Stimulated activated CD4-positive, alpha-beta T cell treated with anti-CD3 and anti-CD28 coated beads, Interleukin-12 subunit alpha, Interleukin-12 subunit beta, amount 100 ng/mL, for 48 hours (primary cell): ENCODE measurements at regions not wholly inside any gene's neighbourhood (a gene's known extent, or its start where the extent isn't known, plus 50 kb on each side); places are given as distances from the start of the nearest gene placed in this dataset.

Source experiments
- DNase-seq, 3 donors: peaks; one replicate each; pipeline ENCODE4 v3.0.0-alpha.2; 2020; ENCODE audit warnings: low read depth in 2 of 3, low spot score in 1 of 3

DNA sequence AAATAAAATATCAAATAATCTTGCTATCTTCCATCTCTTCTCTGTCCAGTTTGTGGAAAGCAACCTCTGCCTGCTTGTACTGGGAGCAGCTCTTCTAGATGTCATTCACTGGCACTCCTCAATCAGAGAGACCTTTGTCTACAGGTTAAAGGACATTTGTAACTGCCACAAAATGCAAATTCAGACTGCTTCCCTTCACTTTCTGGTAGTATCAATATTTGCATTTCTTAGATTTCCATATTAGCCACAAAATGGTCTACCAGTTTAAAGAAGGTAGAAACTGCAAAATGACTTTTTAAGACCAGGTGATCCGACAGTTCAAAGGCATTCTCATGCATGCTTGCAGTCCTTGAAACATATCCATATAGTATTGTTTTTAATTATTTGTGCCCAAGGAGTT is 51.7 kb upstream of the RCN1 start:
- no peak for DNase-seq

DNA sequence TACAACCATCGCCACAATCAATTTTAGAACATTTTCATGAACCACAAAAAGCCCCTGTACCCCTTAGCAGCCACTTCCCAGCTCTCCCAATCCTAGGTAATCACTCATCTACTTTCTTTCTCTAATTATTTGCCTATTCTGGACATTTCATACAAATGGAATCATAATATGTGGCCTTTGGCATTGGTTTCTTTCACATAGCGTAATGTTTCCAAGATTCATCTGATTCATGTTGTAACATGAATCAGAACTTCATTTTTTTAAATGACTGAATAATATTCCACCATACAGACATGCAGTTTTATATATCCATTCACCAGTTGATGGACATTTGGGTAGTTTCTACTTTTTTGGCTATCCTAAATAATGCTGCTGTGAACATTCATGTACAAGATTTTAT is 56.2 kb upstream of the RCN1 start:
- no peak for DNase-seq

GRCh38 chr11:32034149-32034548 is 56.7 kb upstream of the RCN1 start:
- no peak for DNase-seq

DNA sequence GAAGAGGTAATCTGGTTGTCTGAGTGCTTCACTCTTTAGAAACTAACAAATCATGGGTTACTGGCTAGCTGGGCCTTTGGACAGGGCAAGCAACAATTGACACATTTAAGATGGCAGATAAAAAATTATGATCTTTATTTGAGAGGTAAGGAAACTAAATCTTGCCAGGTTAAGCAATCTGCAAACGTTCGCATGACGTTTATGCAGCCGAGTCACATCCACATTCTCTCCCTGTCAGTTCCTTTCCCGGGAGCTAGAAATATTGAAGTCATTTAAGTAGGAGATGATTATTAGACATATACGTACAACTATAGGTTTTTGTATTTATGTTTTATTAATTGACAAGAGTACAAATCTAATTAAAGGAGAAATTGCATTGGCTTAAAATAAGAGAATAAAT is 57.4 kb upstream of the RCN1 start:
- DNase-seq: no peak

GRCh38 chr11:32033067-32033466 is 57.8 kb upstream of the RCN1 start:
- DNase-seq: no peak

- no peak for DNase-seq
These were observed 58.4 kb upstream of the RCN1 start for GRCh38 chr11:32032478-32032877.

GRCh38 chr11:32032052-32032451 is 58.8 kb upstream of the RCN1 start:
- no peak for DNase-seq

DNA sequence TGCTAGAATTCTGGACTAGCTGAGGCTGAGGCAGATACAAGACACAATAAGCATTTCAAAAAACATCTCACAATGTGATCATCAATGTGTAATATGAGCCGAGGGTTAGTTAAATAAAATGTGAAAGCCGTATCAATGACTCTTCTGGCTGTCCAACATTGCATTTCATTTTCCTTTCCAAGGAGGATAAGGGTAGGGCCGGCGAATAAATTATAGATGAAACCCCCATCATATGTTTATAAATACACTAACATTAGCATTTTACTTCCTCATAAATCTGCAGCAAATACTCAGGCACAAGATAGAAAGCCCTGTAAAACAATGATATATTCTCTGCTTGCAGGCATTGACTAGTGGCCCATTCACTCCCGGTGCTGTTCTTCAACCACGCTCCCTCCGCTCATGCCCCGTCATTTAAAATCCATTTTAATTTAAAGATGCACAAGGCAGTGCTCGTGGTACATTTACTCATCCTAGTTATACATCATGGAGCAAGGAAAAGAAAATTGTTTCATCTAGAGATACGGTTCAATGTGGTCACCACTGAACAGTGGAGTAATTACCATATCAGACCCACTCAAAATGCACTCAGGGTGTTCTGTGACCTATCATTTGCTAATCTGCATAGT is 59.9 kb upstream of the RCN1 start:
- no peak for DNase-seq

- no peak for DNase-seq
These were observed 61.2 kb upstream of the RCN1 start for GRCh38 chr11:32029721-32030120.

GRCh38 chr11:32028201-32028600 is 62.7 kb upstream of the RCN1 start:
- no peak for DNase-seq

DNA sequence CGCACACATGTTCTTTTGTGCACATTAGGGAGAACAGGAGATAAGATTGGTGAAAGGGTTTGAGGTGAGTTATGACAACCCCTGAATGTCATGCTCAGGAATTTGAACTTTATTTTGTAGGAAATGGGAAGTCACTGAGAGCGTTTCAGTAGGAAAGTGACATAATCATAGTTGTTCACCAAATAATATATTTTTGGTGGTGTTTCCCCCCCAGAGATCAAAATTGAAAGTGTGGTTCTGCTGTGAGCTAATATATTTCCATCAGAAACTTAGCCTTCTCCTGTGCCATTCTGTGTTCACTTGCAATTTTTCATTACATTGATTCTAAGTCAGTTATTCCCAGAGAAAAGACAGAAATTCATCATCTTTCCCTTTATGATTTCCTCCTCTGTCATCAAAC is 64.1 kb upstream of the RCN1 start:
- DNase-seq: no peak

DNA sequence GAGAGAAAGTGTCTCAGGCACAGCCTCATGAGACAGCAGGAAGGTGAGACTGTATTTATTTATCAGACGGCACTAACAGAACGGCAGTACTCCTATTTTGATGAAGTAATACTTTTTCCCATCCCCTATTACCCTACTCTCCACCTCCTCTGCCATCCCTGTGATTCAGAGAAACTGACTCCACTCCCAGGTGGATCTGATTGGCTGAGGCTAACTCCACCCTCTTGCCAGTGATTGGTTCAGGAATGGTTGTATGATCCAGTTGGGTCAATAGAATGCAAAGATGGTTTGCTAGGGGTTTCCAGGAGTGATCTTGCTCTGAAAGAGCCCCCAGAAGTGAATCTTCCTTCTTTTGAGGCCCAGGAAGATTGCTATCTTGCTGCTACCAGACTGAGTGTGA is 65.9 kb upstream of the RCN1 start:
- DNase-seq: no peak

GRCh38 chr11:32023370-32024305 is 67.2 kb upstream of the RCN1 start:
- no peak for DNase-seq

- no peak for DNase-seq
These were observed 72.2 kb upstream of the RCN1 start for GRCh38 chr11:32018672-32019071.

DNA sequence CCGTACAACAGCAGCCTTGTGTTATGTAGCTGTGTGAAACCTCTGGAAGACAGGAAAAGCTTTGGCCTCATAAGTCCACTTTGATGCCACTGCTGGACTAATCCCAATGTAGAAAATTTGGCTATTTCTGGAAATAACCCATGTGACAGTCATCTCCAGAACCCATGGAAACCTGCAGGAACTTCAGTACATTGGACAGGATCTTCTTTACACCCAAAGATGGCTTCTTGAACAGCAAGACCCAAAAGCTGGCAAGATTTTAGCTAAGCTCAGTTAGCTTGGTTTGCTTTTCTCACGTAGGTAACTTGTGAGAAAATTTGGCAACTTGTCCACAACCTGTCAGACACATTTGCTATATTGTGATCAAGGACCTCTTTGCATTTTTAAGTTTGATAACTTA is 74.8 kb upstream of the RCN1 start:
- no peak for DNase-seq

- no peak for DNase-seq
These were observed 75.4 kb upstream of the RCN1 start for GRCh38 chr11:32015427-32015826.

DNA sequence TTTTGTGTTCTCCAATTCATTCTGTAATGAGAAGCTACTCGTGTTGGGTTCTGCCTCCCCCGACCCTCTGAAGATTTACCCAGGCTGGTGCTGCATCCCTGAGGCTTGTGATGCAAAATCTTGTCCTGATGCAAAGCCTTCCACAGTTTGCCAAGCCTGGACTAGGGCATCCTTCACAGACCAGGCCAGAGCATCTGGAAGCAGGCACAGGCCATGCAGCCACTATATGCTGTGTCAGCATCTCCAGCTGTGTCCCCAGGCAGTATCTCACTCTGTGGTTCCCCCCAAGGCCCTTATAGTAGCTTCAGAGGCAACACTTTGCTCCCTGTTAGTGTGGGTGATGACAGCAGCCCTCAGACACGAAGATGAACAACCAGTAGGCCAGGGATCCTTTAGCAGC is 77.3 kb upstream of the RCN1 start:
- DNase-seq: no peak

GRCh38 chr11:32012049-32012448 is 78.8 kb upstream of the RCN1 start:
- no peak for DNase-seq

DNA sequence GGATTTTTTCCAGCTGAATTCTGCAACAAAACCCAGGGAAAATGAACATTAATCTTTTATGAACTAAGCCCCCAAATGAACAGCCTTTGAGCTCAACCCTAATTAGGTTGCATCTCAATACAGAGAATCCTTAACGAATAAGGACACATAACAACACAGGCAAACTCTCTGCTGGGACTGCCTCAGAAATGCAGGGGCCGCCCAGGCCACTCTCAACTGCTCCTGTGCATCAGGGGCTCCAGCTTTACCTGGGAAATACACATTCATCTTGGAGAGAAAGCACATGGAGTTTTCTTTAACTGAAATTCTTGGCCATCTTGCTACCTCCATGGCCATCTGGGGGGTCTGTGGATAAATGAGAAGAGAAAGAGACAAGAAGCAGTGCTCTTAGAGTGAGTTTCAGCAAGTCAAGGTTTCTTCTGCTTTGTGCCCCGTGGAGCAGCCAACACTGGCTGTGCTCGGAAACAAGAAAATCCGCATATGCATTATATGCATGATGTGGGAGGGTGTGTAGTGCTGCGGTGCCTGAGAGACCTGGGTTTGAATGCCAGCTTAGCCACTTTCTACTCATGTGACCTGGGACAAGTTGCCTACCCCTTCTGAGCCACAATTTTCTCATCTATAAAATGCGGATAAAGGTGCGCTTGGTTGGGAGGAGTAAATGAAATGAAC is 81.9 kb upstream of the RCN1 start:
- no peak for DNase-seq

DNA sequence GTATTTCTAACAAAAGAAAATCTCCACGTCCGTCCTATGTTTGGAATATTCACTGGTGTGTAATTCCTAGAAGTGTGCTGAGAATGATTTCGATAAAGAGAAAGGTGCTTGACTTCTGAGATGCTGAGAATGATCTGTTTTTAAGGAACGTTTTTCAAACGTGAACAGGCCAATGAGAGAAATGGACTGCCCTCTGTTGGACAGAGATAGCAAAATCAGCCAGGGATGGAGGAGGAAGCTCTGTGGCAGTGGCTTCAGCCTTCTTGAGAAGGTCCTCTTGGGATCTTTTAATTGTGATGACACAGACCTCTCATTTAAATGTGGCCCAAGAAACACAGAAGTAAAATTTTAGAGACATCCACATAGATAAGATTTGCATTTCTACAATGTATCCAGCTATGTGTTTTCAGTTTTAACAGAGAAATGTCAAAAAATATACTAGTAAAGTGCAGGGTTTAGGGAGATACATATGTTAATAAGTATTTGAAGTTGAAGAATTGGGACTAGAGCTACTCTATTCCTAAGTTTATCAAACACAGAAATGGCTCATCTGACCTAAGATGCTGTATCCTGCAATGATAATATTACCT is 84.0 kb upstream of the RCN1 start:
- DNase-seq: peak in 1 of 3 donors; percentile 8

- DNase-seq: no peak
These were observed 85.0 kb upstream of the RCN1 start for GRCh38 chr11:32005786-32006416.
